ENCODE measurements at regions not wholly inside any gene's neighbourhood (a gene's known extent, or its start where the extent isn't known, plus 50 kb on each side); places are given as distances from the start of the nearest gene placed in this dataset.

- no peak for TF ChIP-seq ZNF121 (tag by site-specific recombination; IDR thresholded peaks at IDR 0.05)
- TF ChIP-seq ZNF510 (tag by site-specific recombination; IDR thresholded peaks at IDR 0.05; ENCODE audit: insufficient replicate concordance) = no peak
- no peak for TF ChIP-seq YY1 (tag by site-specific recombination; IDR thresholded peaks at IDR 0.05)
- TF ChIP-seq SALL2 (tag by site-specific recombination; IDR thresholded peaks at IDR 0.05; ENCODE audit: borderline replicate concordance) = no peak
- TF ChIP-seq CTCF (tag by site-specific recombination; IDR thresholded peaks at IDR 0.05) = no peak
- no peak for TF ChIP-seq KLF16 (tag by site-specific recombination; IDR thresholded peaks at IDR 0.05)
- TF ChIP-seq ZBTB44 (tag by site-specific recombination; IDR thresholded peaks at IDR 0.05) = no peak
- TF ChIP-seq ZNF707 (tag by site-specific recombination; IDR thresholded peaks at IDR 0.05) = no peak
- TF ChIP-seq ZNF133 (tag by site-specific recombination; IDR thresholded peaks at IDR 0.05) = no peak
- no peak for TF ChIP-seq ZNF350 (tag by site-specific recombination; IDR thresholded peaks at IDR 0.05)
- TF ChIP-seq BCL11B (tag by site-specific recombination; IDR thresholded peaks at IDR 0.05; ENCODE audit: low read depth) = no peak
- no peak for TF ChIP-seq ZFP3 (tag by site-specific recombination; IDR thresholded peaks at IDR 0.05; ENCODE audit: low read depth)
These were observed 103.8 kb upstream of the PPM1H start for GRCh38 chr12:63038713-63039100.
